NCI-H1048 (cell line): ENCODE measurements at regions not wholly inside any gene's neighbourhood (a gene's known extent, or its start where the extent isn't known, plus 50 kb on each side); places are given as distances from the start of the nearest gene placed in this dataset.
"Not testable (repeated sequence)": the region's sequence is repeated elsewhere in the genome, so short reads cannot be mapped to it uniquely, and the experiment has no call there.

Experiments used
- DNase-seq: peaks from one replicate; lab custom pipeline; 2025; lab: John Stamatoyannopoulos, UW

DNA sequence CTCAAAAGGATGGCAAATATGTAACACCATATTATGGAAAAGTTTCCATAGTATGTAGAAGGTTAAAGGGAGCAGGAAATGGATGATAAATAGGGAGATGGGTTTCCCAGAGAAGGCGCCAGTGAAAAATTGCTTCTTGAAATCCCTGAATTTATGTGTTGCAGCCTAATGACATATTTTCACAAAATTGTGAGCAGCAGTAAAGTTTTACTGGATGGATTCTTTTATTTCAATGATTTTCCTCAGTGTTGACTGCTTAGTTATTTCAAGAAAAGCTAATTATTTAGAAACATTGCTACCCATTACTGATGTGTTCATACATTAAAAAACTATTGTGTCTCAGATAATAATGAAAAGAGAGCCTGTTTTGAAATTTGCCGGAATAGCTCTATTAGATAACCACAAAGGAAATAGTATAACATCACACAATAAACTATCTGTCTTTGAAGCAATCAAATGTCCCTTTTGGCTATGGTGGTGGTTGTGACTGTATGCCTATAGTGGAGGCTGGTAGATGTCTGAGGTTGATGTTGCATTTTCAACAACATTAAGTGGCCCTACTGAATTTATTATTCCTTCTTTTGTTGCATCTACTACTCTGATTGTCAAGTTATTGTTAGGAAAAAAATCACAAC is 169.9 kb upstream of the HAND2 start:
- no peak for DNase-seq

DNA sequence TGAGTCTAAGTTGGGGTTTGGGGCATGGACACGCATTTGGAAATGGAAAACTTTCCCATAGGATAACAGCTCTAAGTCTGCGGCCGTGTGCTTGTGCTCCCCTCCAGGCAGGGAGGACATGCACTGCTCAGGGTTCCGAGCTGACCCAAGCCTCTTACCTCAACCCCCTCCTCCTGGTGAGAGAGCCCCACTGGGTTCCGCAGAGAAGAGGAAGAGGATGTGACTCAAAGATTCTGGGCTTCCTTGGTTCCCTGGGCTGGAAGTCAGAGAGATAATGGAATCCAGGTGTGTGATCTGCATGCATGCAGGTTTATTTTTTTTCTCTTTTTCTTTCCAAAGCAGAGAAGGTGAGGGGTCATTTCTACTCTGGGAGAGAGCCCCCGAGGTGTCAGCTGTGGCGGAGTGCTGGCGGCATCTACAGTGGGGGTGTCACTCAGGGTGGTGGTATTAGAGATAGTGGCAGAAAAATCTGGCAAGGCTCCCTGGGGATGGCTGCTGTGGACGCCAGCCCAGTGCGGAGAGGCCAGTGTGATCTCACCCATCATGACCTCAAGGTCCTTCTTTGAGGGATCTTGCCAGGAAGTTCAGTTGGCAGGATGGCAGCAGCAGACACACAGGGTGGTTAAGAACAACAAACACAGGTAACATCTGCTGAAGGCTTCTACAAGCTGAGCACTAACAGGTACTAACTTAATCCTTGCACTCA is 168.7 kb upstream of the HAND2 start:
- no peak for DNase-seq

DNA sequence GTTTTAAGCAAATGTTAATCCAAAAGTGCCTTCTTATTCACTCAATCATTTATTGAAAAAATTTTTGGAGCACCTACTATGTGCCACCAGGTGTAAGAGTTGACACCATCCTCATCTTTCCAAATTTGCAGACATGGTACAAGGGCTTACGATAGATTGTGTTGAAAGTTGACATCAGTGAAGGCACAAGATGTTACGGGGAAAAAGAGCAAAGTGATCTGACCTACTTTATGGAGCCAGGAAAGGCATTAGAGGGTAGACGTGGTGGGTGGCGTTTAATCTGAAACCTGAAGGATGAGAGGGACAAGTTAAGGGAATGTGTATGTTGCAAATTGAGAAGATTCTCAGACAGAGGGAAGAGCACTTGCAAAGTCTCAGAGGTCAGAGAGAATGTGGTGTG is 167.8 kb upstream of the HAND2 start:
- DNase-seq, result no peak

DNA sequence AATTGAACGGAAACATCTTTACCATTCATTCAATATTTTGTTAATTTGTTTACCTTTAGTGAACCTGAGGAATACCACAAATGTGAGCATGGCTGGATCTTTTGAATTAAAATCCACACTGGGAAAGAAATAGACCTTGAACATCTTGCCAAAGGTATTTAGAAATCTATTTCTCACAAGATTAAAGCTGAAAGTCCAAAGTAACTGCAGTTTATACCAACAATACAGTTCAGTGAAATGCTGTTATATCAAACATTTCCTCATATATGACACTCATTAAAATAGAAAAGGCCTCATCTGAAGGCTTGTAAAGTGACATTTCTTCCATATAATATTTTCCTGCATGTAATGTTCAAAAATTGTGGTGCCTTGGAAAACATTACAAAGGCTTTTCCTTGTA is 166.5 kb upstream of the HAND2 start:
- no peak for DNase-seq

DNA sequence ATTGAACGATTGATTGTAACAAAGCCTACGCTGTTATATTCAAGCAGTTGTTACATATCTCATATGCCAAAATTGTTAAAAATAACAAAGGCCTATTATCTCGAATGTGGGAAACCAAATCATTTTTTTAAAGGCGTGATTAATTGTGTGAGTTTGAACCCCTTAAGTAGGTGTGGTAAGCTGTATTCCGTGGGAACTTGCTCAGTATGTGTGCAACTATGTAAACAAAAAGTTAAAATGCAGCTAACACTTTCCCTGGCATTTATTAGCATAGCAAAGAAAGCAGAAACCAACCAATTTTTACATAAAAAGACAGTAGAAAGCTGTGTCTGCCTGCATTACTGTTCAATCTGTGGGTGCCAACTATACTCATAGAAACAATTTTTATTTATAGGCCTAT is 166.0 kb upstream of the HAND2 start:
- DNase-seq, result no peak

DNA sequence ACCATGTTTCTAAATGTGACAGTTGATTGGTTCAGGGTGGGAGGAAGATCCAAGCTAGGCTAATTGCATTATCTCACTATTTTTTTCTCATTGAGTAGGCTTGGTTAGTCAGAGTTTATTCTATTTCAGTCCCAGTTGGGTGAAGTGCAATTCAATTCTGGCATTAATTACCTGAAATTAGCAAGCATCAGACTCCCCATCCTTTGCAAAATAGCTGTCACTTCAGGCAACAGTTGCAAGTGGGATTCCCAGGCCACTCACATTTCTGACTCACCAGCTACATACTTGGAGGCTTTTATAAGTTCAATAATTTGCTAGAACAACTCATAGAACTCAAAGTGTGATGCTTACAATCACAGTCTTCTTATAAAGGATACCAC is 155.8 kb upstream of the HAND2 start:
- DNase-seq, result no peak

DNA sequence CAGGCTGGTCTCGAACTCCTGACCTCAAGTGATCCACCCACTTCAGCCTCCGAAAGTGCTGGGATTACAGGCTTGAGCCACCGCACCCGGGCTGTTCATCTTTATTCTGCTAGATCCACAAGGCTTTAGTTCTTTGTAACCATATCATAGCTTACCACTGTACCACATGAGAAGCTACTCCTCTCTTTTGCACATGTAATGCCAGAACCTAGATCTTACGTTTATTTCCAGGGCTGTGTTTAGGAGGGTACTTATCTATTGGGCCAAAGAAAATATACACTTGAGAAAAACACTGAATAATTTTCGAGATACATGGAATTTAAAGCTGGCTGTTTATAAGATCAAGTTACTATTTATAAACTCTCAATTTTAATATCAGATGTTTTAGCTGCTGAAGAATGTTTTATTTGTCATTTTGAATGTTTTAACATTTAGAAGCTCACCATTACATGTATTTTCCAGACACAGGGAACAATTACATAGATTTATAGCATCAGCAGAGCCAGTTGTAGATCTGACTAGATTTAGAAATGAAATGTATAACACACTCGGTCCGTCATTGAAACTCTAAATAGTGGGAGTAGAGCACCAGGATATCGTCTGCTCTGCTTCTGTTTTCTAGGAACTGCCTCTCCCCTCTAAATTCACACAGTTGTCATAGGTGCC is 155.3 kb upstream of the HAND2 start:
- DNase-seq, result no peak

DNA sequence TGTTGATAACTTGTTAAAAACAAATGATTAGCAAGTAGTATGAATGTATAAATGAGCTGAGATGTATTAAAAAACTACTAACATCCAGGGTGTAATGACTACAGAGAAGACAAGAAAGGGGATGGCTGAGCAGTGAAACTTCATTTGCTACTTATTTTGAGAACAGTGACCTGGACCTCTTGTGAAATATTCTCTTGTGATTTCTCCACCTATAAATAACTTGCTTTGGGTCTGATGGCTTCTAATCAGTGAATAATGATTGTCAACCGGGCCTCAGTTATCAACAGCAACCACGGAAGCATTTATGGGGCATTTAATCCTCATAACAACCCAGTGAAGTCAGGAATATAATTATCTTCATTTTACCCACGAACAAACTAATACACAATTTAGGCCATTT is 154.2 kb upstream of the HAND2 start:
- no peak for DNase-seq

DNA sequence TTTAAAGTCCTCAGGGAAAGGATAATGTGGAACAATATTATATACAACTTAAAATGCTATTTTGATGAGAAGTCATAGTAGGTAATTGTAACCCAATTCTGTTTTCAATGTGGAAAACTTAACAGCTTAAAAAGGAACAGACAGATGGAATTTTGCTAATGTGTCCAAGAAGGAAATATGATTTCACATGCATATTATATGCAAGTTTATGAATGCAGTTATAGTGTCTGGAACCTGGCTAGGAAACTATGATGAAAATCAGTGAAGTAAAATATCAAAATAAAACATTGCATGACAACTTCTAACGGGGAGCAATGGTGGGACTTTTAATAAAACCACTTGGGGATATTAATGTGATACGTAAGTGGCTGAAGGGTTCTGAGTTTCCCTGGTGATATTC is 152.6 kb upstream of the HAND2 start:
- no peak for DNase-seq

DNA sequence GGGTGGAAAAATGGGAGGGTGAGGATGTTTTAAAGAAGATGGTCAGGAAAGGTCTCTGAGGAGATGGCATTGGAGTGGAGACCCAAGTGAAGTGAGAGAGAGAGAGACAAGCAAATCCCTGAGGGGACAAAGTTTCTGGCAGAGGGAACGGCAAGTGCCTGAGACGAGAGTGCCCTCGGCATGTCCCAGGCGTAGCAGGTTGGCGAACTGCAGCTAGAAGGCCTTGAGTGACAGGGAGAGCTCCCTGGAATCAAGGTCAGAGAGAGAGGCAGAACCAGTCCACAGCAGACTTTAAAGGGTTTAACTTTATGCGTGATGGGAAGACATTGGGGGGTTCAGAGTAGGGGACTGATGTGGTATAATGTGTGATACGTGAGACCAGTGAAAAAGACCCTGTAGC is 150.2 kb upstream of the HAND2 start:
- no peak for DNase-seq

DNA sequence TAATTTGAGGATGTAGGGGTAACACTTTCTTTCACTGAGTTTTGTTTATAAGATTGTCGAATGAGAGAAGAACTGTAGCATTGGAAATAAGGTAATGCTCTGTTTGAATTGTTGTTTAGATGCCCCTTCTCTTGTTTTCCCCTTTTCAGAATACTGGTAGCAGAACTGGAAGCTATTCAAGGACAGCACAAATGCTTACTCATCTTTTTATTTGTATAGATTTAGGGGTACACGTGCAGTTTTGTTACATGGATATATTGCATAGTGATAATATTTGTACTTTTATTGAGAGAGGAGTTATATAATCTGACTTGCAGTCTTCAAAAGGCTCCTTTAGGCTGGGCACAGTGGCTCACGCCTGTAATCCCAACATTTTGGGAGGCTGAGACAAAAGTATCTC is 145.4 kb upstream of the HAND2 start:
- DNase-seq, result no peak

DNA sequence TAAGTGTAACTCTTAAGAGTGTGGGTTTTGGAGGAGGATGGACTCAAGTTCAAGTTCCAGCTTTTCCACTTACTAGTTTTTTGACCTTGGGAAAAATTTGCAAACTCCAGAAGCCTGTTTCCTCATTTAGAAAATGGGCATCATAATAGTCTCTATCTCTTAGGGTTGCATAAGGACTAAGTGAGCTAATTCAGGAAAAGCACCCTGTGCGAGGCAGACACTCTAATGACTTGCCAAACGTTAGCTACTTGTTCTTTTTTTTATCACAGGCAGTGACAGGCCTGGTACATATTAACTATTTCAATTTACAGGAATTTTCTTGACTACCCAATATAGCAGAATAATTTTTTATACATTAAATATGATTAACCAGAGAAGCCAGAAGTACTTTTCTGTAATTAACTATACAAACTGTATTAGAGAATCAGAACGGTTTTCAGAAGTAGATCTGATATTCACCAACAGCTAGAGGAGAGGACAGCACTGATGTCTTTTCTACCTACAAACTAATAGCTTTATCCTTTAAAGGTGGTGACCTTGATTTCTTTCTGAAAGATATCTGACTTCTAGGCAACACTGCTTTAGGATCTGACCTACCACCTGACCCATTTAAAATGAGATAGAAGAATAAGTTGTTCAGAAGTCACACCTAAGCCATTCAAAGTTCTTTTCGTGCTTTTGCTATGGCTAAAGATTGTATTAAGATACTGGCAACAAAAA is 139.6 kb upstream of the HAND2 start:
- DNase-seq, result no peak

DNA sequence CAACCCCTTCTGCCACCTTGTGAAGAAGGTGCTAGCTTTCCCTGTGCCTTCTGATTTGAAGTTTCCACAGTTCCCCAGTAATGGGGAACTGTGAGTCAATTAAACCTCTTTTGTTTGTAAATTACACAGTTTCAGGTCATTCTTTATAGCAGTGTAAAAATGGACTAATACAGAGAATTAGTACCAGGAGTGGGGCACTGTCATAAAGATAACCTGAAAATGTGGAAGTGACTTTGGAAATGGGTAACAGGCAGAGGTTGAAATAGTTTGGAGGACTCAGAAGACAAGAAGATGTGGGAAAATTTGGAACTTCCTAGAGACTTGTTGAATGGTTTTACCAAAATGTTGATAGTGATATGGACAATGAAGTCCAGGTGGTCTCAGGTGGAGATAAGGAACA is 131.0 kb upstream of the HAND2 start:
- DNase-seq, result no peak

DNA sequence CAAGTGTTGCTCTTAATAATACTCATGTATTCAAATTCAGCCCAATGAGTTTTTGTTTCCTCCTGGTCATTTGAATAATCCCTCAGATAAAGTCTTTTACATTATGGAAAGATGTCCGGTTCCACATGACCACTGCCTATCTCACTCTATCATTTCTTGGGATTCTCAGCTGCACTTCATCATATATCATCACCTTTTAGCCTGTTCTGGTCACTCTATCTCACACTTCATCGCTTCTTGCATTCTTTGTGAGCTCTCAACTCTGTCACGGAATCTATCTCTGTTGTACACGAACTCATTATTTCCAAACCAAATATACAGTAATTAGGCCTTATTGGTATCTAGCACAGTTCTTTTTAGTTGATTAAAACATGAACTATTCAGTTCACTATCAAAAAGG is 126.9 kb upstream of the HAND2 start:
- no peak for DNase-seq

DNA sequence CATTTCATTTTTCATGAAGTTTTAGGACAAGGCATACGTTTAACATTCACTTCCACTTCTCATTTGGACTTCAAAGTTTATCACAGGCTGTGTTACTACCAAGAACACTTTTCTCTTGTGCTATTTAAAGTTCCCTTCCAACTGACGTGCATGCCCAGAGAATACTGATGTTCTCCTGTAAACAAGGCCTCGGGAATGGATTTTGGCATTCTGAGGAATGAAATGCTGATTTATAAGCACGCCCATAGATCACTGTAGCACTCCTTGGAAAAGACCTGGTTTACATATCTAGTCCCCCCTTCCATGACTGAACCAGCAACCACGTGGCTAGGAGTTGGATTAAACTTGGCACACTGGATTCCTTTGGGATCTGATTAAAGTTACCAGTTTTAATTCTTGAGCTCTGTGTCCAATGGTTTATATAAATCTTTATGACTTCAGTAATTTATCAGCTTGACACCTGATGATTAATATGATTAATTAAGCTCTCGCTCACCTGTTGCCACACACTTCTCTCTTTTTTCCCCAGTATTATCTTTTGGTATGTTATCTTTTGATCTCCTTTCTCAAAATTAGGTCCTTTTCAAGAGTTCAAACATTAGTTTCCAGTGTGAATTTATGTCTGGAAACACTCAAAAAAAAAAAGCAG is 122.4 kb upstream of the HAND2 start:
- DNase-seq, result no peak

DNA sequence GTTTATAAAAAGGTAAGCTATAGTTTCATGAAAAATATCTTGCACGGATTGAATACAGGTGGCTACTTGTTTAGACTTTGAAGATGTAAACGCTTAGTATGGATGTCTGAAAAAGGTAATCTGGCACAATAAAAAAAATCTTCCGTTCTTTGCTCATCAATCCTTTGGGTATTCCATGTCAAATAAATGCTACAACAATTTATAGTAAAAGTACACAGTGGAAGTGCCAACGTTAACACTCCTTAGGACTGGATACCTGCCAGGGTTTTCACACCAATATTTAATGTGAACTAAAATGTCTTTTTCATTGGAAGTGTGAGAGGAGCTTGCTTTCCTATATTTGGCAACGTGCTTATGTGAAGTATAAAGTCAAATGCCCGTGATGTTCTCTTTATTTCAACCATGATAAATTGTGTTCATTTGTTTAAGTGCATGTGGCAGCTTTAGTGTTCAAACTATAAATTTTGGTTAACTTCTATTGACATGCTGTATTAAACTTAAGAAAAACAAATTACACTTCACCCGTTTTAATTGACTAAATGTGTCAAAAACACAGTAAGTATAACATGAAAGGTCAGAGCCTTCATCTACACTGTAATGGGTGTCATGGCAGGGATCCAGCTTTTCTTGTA is 121.7 kb upstream of the HAND2 start:
- no peak for DNase-seq

DNA sequence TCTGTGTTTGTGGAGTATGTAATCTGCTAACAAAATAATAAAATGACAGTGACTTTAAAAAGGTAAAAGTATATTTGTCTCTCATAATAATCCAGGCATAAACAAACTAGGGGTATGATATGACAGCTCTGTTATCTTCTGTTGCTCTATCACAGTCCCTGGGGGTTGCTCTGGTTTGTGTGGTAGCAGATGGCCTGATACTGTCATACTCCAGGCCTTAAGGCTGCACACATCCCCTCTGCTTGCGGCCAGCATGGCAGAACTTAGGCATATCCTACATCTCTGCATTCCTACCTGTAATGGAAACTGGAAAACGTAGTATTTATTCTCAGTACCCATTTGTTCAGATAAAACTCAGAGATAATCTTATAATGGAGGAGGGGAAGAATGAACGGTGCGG is 117.9 kb upstream of the HAND2 start:
- DNase-seq, result no peak

DNA sequence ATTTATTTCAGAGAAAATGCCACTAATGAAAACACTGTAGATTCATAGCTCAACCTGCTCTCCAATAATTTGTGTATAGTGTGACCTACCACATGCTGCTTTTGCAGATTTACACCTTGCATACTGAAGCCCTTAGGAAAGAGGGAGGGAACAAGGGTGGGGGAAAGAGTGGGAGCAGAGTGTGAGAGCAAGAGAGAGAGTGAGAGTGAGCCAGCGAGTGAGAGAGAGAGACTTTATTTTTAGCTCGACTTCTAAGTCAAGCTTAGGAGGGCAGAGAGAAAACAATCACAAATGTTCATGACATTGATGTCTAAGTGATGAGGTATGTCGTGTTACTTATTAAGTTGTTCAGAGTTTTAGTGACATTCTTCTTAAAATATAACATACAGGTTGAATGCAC is 112.5 kb upstream of the HAND2 start:
- DNase-seq, result no peak

DNA sequence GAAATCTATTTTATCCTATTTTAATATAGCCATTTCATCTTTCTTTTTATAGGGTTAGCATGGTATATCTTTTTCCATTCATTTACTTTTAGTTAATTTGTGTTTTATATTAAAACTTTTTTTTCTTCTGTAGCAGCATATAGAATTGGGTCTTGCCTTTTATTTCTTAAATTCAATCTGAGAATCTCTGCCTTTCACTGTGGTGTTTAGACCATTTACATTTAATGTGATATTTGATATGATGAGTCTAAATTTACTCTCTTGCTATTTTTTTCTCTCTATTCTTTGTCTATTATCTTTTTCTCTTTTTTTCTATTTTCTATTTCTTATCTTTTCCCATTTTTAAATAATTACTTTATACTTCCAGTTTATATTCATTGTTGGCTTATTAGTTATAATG is 105.4 kb upstream of the HAND2 start:
- DNase-seq, result no peak

DNA sequence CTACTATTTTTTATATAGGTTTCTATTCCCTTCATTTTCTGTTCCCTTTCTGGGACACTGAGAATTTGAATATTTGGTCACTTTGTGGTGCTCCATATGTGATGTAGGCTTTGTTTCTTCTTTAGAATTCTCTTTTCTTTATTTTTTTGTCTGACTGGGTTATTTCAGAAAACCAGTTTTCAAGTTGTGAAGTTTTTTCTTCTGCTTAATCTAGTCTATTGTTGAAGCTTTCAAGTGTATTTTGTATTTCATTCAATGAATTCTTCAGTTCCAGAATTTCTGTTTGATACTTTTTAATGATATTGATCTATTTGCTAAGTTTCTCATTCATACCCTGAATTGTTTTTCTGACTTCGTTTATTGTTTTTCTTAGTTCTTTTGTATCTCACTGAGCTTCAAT is 96.2 kb upstream of the HAND2 start:
- DNase-seq, result no peak

DNA sequence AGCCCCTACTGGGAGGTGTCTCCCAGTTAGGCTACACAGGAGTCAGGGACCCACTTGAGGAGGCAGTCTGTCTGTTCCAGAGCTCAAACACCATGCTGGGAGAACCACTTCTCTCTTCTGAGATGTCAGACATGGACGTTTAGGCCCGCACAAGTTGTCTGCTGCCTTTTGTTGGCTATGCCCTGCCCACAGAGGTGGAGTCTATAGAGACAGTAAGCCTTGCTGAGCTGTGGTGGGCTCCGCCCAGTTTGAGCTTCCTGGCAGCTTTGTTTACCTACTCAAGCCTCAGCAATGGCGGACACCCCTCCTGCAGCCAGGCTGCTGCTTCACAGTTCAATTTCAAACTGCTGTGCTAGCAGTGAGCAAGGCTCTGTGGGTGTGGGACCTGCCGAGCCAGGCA is 88.6 kb upstream of the HAND2 start:
- not testable (repeated sequence) for DNase-seq

DNA sequence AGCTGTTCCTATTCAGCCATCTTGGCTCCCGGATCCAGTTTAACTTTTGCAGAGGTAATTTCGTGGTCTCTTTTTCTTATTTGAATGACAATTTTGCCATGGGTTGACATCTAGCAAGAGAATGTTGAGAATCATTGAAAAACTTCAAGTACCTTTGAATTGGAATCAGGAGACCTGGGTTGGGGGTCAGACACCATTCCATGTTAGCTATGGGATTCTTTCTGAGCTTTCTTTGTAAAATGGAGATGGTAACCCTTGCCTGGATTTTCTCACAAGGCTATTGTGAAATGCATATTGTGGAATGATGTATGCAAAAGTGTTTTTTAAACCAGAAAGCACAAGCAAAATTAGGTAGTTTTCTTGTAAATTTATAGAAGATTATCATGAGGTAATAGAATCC is 79.1 kb upstream of the HAND2 start:
- DNase-seq, result no peak
